ENCODE measurements at regions not wholly inside any gene's neighbourhood (a gene's known extent, or its start where the extent isn't known, plus 50 kb on each side); places are given as distances from the start of the nearest gene placed in this dataset.

DNA sequence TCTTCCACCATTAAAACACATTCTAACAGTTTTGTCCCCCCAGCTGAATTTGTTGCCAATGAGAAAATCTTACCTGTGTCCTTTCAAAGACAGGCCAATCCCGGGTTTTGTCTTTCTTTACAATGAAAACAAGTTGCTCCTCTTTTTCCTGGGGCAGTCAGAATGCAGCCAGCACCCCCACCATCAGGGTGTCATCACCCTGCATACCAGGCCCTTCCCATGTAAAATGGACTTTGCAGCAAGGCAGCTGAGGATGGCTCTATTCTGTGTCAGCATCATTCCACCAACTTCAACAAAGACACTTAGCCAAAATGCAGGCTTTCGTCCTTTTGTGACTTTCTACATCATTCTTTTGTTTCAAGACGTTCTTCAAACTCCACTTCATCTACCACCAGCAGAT lies 490.9 kb downstream of the OCA2 start:
- TF ChIP-seq ZFP41 (CRISPR knock-in tag; IDR thresholded peaks at IDR 0.05; ENCODE audit: borderline replicate concordance) = no peak
- TF ChIP-seq, protein P1, sequence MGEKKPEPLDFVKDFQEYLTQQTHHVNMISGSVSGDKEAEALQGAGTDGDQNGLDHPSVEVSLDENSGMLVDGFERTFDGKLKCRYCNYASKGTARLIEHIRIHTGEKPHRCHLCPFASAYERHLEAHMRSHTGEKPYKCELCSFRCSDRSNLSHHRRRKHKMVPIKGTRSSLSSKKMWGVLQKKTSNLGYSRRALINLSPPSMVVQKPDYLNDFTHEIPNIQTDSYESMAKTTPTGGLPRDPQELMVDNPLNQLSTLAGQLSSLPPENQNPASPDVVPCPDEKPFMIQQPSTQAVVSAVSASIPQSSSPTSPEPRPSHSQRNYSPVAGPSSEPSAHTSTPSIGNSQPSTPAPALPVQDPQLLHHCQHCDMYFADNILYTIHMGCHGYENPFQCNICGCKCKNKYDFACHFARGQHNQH (CRISPR knock-in tag; IDR thresholded peaks at IDR 0.05) = no peak
- TF ChIP-seq ZNF775 (CRISPR knock-in tag; IDR thresholded peaks at IDR 0.05; ENCODE audit: borderline replicate concordance) = no peak
- no peak for TF ChIP-seq CTCF (CRISPR knock-in tag; IDR thresholded peaks at IDR 0.05)
- TF ChIP-seq STAT6 (CRISPR knock-in tag; IDR thresholded peaks at IDR 0.05; ENCODE audit: borderline replicate concordance) = no peak
- TF ChIP-seq U2AF1 (optimal IDR thresholded peaks at IDR 0.05; ENCODE audit: low read depth, low read length) = no peak
- TF ChIP-seq, protein P2, sequence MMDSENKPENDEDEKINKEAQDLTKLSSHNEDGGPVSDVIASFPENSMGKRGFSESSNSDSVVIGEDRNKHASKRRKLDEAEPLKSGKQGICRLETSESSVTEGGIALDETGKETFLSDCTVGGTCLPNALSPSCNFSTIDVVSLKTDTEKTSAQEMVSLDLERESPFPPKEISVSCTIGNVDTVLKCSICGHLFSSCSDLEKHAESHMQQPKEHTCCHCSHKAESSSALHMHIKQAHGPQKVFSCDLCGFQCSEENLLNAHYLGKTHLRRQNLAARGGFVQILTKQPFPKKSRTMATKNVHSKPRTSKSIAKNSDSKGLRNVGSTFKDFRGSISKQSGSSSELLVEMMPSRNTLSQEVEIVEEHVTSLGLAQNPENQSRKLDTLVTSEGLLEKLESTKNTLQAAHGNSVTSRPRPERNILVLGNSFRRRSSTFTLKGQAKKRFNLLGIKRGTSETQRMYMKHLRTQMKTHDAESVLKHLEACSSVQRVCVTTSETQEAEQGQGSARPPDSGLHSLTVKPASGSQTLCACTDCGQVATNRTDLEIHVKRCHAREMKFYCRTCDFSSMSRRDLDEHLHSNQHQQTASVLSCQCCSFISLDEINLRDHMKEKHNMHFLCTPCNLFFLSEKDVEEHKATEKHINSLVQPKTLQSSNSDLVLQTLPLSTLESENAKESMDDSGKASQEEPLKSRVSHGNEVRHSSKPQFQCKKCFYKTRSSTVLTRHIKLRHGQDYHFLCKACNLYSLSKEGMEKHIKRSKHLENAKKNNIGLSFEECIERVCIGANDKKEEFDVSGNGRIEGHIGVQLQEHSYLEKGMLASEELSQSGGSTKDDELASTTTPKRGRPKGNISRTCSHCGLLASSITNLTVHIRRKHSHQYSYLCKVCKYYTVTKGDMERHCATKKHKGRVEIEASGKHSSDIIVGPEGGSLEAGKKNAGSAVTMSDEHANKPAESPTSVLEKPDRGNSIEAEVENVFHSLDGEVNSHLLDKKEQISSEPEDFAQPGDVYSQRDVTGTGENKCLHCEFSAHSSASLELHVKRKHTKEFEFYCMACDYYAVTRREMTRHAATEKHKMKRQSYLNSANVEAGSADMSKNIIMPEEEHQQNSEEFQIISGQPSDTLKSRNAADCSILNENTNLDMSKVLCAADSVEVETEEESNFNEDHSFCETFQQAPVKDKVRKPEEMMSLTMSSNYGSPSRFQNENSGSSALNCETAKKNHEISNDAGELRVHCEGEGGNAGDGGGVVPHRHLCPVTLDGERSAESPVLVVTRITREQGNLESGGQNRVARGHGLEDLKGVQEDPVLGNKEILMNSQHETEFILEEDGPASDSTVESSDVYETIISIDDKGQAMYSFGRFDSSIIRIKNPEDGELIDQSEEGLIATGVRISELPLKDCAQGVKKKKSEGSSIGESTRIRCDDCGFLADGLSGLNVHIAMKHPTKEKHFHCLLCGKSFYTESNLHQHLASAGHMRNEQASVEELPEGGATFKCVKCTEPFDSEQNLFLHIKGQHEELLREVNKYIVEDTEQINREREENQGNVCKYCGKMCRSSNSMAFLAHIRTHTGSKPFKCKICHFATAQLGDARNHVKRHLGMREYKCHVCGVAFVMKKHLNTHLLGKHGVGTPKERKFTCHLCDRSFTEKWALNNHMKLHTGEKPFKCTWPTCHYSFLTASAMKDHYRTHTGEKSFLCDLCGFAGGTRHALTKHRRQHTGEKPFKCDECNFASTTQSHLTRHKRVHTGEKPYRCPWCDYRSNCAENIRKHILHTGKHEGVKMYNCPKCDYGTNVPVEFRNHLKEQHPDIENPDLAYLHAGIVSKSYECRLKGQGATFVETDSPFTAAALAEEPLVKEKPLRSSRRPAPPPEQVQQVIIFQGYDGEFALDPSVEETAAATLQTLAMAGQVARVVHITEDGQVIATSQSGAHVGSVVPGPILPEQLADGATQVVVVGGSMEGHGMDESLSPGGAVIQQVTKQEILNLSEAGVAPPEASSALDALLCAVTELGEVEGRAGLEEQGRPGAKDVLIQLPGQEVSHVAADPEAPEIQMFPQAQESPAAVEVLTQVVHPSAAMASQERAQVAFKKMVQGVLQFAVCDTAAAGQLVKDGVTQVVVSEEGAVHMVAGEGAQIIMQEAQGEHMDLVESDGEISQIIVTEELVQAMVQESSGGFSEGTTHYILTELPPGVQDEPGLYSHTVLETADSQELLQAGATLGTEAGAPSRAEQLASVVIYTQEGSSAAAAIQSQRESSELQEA (CRISPR knock-in tag; IDR thresholded peaks at IDR 0.05; ENCODE audit: not compliant biosample characterization) = no peak
- TF ChIP-seq ZNF629 (CRISPR knock-in tag; conservative IDR thresholded peaks at IDR 0.05) = no peak
- no peak for TF ChIP-seq ZNF331 (CRISPR knock-in tag; IDR thresholded peaks at IDR 0.05)
- no peak for TF ChIP-seq JUNB (CRISPR knock-in tag; IDR thresholded peaks at IDR 0.05; ENCODE audit: borderline replicate concordance)
- TF ChIP-seq DR1 (CRISPR knock-in tag; IDR thresholded peaks at IDR 0.05) = no peak
- TF ChIP-seq, protein P3, sequence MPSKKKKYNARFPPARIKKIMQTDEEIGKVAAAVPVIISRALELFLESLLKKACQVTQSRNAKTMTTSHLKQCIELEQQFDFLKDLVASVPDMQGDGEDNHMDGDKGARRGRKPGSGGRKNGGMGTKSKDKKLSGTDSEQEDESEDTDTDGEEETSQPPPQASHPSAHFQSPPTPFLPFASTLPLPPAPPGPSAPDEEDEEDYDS (CRISPR knock-in tag; IDR thresholded peaks at IDR 0.05) = no peak
- no peak for TF ChIP-seq ZNF790 (CRISPR knock-in tag; IDR thresholded peaks at IDR 0.05; ENCODE audit: borderline replicate concordance)
- TF ChIP-seq TBL1XR1 (IDR thresholded peaks at IDR 0.05; ENCODE audit: borderline replicate concordance, low read length, partially characterized antibody) = no peak

Measured in HepG2 (cell line).